ENCODE measurements at regions not wholly inside any gene's neighbourhood (a gene's known extent, or its start where the extent isn't known, plus 50 kb on each side); places are given as distances from the start of the nearest gene placed in this dataset.

- TF ChIP-seq CTCF (IDR thresholded peaks at IDR 0.05; ENCODE audit: low read length) = no peak
- no peak for TF ChIP-seq EZH2phosphoT487 (IDR thresholded peaks at IDR 0.05; ENCODE audit: low read length)
- no peak for TF ChIP-seq EZH2 (optimal IDR thresholded peaks at IDR 0.05; ENCODE audit: low read depth, low read length)
These were observed 1466.5 kb downstream of the BRD1 start for GRCh38 chr22:48361099-48361639.

Measured in MM.1S (cell line).